CD4-positive, alpha-beta T cell treated with Interleukin-1 beta for 1 hour (primary cell): ENCODE measurements at regions not wholly inside any gene's neighbourhood (a gene's known extent, or its start where the extent isn't known, plus 50 kb on each side); places are given as distances from the start of the nearest gene placed in this dataset.

Experiments used
- DNase-seq, 2 donors: peaks; one replicate each; pipeline ENCODE4 v3.0.0-alpha.2; 2020 to 2022

DNA sequence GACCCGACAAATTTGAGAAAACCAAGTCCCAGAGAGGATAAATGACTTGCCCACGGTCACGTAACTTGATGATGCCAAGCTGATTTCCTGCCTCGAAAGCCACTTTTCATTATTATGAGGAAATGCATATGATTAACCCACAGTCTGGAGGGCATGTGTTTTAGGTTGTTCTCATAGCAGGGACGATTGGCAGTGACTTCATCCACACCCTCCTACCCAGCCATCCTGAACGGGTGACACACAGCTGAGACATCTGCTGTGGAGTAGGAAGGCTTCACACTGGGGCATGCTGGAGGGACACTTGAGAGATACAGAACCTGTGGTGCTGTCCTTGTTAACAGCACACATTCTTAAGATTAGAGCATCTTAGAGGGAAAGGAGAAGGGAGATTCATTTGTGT, 65.4 kb upstream of the WDFY2 start:
- DNase-seq, result peak in 1 of 2 donors; percentile 33

DNA sequence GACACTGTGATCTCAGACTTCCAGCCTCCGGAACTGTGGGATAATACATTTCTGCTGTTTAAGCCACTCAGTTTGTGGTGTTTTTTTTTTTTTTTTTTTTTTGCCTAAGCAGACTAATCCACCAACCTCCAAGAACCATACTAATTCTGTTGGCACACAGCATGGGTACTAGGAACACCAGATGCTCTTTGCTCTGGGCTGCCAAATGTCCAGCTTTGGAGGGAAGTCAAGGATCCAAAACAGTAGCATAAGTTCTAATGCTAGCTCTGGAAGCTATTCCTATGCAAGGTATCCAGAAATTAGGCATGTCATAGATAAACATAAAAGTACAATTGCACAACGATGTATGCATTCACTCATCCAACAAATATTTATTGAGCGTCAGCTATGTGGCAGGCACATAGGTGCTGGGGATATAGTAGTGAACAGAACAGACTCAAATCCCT, 64.5 kb upstream of the WDFY2 start:
- no peak for DNase-seq

DNA sequence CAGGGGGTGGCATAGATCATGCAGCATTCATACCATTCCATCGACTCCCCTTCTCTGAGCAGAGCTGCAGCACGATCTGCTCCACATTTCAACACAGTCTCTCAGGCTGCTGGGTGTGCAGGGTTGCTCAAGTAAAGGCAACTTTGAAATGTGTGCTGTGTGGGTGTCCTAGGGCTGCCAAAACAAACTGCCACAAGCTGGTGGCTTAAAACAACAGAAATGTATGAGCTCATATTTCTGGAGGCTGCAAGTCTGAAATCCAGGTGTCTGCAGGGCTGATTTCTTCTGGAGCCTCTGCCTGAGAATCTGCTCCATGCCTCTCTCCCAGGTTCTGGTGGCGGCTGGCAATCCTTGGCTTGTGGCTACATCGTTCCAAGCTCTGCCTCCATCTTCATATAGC, 63.7 kb upstream of the WDFY2 start:
- DNase-seq, result no peak

DNA sequence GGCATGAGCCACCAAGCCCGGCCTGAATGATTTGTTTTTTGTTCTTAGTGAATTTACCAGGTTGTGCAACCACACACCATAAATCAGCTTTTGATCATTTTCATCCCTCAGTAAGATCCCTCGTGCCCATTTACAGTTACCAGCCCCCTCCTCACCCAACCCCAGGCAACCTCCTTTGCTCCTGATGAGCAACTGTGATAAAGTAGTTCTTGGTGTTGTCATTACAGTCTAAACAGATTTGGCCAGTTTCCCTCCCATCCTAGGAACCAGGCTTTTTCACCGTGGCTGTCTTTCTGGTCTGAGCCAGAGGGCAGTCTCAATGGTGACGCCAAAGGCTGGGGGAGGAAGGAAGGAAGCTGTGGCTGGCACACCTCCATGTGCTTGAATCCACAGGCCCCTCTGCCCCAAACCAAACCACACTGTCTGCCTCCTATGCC, 61.2 kb upstream of the WDFY2 start:
- DNase-seq, result peak; percentile 43 to 48

DNA sequence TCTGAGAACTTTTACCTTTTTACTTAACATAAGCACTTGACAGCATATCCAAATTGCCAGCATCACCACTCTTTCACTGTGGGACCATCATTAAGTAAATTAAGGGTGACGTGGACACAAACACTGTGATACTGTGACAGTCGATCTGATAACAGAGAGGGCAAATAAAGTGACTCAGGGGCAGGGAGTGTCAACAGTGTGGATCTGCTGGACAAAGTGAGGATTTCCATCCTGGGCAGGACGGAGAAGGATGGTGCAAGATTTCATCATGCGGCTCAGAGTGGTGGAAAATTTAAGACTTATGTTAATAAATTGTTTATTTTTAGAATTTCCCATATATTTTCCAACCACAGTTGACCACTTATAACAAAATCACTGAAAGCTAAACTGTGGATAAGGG, 60.0 kb upstream of the WDFY2 start:
- DNase-seq, result no peak

DNA sequence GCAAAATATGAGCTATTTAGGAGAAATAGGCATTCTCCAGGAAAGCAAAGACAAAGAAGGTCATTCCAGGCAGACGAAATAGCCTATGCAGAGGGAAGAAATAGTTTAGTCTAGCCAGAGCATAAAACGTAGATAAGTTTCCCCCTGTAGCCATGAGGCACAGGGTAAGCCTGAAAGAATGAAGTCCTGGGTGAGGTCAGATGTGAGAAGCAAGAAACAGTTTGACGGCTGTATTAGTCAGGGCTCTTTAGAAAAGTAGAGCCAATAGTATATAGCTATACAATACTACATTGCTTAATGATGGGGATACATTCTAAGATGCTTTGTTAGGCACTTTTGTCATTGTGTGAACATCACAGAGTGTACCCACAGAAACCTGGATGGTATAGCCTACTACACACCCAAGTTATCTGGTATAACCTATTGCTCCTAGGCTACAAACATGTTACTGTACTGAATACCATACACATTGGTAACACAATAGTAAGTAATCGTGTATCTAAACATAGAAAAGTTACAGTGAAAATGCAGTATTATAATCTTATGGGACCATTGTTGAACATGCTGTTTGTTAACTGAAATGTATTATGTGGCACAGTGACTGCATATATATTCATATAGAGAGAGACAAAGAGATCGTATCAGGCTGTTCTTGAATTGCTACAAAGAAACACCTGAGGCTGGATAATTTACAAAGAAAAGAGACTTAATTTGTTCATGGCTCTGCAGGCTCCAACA, 59.3 kb upstream of the WDFY2 start:
- no peak for DNase-seq

DNA sequence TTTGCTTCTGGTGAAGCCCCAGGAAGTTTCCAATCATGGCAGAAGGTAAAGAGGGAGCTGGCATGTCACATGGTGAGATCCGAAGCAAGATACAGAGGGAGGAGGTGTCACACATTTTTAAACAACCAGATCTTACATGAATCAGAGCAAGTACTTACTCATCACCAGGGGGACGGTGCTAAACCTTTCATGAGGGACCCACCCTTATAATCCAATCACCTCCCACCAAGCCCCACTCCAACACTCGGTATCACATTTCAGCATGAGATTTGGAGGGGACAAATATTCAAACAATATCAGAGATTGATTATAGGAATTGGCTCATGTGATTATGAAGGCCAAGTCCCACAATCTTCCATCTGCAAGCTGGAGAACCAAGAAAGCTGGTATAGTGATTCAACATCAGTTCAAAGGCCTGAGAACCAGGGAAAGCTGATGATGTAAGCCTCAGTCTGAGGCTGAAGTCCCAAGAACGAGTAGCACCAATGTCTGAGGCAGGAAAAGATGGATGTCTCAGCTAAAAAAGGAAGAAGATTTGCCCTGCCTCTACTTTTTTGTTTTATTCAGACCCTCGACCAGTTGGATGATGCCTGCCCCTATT, 58.6 kb upstream of the WDFY2 start:
- DNase-seq, result no peak

DNA sequence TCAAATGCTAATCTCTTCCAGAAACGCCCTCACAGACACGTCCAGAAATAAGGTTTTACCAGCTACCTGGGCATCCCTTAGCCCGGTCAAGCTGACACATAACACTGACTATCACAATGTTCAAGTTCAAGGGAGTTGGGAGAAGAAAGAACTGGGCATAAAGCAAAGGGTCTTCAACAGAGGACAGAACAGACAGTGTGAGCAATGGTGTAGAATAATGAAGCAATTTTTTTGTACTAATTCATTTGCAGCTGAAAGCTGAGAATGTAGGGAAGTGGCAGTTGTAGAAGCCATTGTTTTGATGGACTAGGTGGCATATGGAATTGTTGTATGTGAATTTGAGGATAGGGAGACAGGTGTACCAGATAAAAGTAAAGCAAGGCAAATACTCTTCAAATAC, 58.1 kb upstream of the WDFY2 start:
- no peak for DNase-seq

DNA sequence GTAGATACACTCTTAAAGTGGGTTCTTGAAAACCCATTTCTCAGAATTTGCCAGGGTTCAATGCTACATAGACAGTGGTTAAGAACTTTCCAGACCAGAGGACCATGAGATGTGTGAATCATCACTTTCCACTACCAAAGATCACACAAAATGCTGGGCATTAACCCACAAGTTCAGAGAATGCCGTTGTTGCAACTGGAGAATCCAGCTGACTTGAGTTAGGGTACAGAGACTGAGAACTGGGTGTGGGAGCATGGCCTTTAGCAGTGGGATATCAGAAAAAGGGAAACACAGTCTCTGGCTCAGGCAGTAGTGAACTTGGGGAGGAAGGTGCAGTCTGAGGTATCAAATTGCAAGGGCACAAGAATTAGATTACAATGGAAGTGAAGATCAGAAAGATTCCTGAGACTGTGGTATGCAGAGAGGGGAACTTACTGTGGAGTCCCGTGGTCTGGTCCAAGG, 51.5 kb upstream of the WDFY2 start:
- DNase-seq, result no peak

DNA sequence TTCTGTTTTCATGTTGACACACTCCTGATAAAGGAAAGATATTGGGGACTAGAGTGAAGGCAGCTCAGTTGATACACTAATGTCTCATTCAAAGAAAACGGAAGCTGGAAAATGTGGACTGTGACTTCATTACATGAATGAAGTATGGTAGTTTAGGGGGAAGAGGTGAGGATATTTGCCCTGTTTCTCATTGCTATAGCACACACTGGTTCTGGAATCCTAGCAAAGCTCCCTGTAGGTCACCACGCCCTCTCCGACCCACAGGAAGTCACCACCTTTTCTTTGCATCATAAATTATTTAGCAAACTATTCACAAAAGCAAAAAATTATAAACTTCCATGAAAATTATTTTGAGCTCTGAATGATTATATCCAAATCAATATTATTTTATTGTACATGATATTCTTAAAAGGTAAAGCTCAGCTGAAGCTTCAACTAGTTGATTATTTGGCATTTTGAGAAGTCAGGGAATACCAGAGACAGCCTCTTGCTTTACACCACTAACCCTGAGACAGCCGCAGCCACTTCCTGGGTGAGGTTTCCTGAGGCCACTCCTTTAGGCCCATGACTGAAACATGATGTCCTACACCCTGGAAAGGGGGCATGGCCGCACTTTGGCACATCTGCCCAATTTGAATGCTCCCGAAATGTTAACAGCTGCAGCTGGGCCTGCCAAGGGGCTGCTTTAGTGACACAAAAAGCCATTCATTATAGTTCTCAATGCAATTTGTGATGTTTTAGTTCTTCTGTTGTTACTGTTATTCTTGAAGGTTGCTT, 50.0 kb upstream of the WDFY2 start:
- DNase-seq, result peak; percentile 43 to 53
